NCI-H1092 (cell line): ENCODE measurements at regions not wholly inside any gene's neighbourhood (a gene's known extent, or its start where the extent isn't known, plus 50 kb on each side); places are given as distances from the start of the nearest gene placed in this dataset.

Source experiments
- DNase-seq: peaks from one replicate; lab custom pipeline; 2025; lab: John Stamatoyannopoulos, UW

GRCh38 chr9:21669701-21670100 lies 132.7 kb upstream of the MTAP start:
- DNase-seq: no peak

- DNase-seq: no peak
Measured at GRCh38 chr9:21670374-21670773, 132.1 kb upstream of the MTAP start.

- no peak for DNase-seq
Measured at GRCh38 chr9:21672140-21672539, 130.3 kb upstream of the MTAP start.

- no peak for DNase-seq
Measured at GRCh38 chr9:21672761-21673160, 129.7 kb upstream of the MTAP start.

GRCh38 chr9:21674894-21675293 lies 127.5 kb upstream of the MTAP start:
- DNase-seq: no peak

GRCh38 chr9:21677387-21677786 lies 125.0 kb upstream of the MTAP start:
- DNase-seq: no peak

GRCh38 chr9:21677834-21678233 lies 124.6 kb upstream of the MTAP start:
- DNase-seq: no peak

GRCh38 chr9:21679432-21679831 lies 123.0 kb upstream of the MTAP start:
- DNase-seq: no peak

GRCh38 chr9:21680590-21680989 lies 121.8 kb upstream of the MTAP start:
- DNase-seq: no peak

- DNase-seq: no peak
Measured at GRCh38 chr9:21681641-21682040, 120.8 kb upstream of the MTAP start.

- DNase-seq: no peak
Measured at GRCh38 chr9:21682381-21682780, 120.1 kb upstream of the MTAP start.

GRCh38 chr9:21682981-21683380 lies 119.5 kb upstream of the MTAP start:
- no peak for DNase-seq

GRCh38 chr9:21683484-21684175 lies 118.8 kb upstream of the MTAP start:
- no peak for DNase-seq

- no peak for DNase-seq
Measured at GRCh38 chr9:21684231-21684630, 118.2 kb upstream of the MTAP start.

- no peak for DNase-seq
Measured at GRCh38 chr9:21684831-21685362, 117.5 kb upstream of the MTAP start.

- DNase-seq: no peak
Measured at GRCh38 chr9:21685502-21685901, 116.9 kb upstream of the MTAP start.

- no peak for DNase-seq
Measured at GRCh38 chr9:21686738-21687137, 115.7 kb upstream of the MTAP start.

GRCh38 chr9:21687351-21687750 lies 115.1 kb upstream of the MTAP start:
- DNase-seq: no peak

- DNase-seq: no peak
Measured at GRCh38 chr9:21688108-21689102, 114.0 kb upstream of the MTAP start.

- DNase-seq: no peak
Measured at GRCh38 chr9:21689854-21690253, 112.6 kb upstream of the MTAP start.

- DNase-seq: no peak
Measured at GRCh38 chr9:21690561-21690960, 111.9 kb upstream of the MTAP start.

GRCh38 chr9:21692390-21692789 lies 110.0 kb upstream of the MTAP start:
- DNase-seq: no peak

GRCh38 chr9:21694424-21694823 lies 108.0 kb upstream of the MTAP start:
- no peak for DNase-seq
